Stimulated activated CD4-positive, alpha-beta T cell treated with anti-CD3 and anti-CD28 coated beads, Interleukin-12 subunit alpha, Interleukin-12 subunit beta, amount 100 ng/mL, for 4 hours (primary cell): ENCODE measurements at regions not wholly inside any gene's neighbourhood (a gene's known extent, or its start where the extent isn't known, plus 50 kb on each side); places are given as distances from the start of the nearest gene placed in this dataset.
"Not testable (repeated sequence)": the region's sequence is repeated elsewhere in the genome, so short reads cannot be mapped to it uniquely, and the experiment has no call there.

ENCODE experiments used
- DNase-seq: peaks from one replicate; pipeline ENCODE4 v3.0.0-alpha.2; 2020

DNA sequence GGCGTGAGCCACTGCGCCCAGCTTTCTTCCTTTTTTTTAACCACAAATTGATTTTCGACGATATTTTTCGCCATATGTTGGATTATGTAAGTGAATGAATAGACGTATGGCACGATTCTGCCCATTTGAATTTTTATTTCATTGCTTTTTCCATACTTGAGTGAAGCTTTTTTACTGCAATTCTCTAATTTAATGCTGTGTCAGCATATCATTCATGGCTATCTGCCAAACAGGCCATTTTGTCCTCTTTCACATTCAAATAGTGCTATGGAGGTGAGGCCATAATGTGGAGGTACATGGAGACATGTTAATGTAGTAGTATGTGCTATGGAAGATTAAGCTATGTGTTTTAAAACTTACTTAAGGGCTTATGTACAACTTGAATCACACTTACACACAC, 152.1 kb upstream of the TUSC1 start:
- no peak for DNase-seq

DNA sequence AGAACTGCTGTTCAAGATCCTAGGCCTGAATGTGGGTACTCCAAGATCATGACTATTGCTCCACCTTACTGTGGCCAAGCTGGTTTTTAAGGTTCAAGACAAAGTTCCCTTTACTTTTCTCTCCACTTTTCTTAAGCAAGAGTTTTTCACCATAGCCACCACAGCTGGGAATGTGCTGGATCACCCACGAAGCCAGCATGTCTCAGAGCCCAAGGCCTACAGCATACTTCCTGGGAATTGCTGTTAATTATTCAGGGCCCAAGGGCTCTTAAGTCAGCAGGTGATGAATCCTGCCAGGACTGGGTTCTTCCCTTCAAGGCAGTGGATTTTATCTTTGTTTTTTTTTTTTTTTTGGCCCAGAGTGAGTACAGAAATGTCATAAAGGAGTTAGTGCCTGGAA, 149.4 kb upstream of the TUSC1 start:
- DNase-seq = no peak

DNA sequence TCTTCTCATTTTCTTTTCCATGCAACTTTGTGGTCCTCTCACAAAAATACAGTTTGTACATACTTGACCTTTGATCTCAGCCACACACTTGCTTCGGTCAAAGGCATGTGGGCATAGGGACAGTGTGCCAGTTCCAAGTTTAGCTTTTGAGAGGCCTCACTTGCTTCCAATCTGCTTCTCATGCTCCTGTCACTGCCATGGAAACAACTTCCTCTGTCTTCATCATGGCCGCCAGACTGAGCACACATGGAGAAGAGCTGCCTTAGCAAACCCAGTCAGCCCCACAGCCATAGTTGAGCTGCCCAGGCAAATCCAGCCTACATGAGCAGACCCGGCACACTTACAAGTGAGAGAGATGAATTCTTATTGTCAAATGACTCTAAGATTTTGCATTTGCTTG, 138.2 kb upstream of the TUSC1 start:
- no peak for DNase-seq

DNA sequence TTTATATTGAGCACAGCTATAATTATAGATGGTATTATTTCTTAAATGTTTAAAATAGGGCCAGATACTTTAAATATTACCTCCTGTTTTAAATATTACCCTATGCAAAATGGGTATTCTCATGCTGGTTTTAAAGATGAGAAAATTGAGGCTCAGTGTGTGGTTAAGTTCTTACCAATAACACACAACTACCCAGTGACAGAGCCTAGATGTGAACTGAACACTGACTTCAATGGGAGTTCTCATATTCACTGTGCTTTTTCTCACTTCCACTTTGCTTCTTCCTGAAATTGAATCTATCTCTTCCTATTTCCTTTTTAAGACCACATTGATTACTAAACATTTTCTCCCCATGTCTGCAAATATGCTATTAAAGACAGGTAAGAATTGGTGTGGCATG, 135.8 kb upstream of the TUSC1 start:
- DNase-seq = no peak

DNA sequence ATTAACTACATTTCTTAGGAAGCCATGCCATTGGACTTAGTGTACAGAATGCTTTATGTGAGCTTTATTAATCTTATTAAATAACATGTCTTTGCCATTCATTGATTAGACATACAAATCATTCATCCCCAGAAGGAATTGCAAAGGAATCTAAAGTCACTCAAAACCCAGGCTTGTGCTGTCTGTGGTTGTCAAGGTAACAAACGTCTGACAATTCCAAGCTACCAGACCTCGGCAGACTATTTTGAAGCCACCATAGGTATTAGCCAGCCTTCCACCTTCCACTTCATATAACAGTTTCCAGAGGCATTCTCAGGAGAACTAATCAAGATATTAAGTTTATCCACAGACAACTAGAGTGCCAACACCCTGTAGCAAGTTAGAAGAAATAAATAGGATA, 135.2 kb upstream of the TUSC1 start:
- no peak for DNase-seq

DNA sequence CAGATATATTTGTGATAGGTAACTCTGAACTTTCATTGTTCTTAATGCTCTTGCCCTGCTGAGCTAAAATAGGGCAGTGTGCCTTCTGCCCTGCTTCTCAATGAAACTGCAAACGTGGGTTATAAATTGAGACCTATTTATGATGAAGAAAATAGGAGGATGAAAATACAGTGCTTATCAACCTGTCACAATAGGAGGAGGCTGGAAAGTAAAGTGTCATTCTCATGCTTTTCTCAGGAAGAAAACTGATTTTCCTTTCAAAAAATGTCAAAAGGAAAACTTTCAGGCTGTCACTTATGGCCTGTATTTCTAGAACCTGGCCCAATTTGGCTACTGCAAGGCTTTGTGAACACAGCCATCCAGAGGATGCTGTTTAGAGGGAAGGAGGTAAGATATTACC, 130.3 kb upstream of the TUSC1 start:
- DNase-seq = no peak

DNA sequence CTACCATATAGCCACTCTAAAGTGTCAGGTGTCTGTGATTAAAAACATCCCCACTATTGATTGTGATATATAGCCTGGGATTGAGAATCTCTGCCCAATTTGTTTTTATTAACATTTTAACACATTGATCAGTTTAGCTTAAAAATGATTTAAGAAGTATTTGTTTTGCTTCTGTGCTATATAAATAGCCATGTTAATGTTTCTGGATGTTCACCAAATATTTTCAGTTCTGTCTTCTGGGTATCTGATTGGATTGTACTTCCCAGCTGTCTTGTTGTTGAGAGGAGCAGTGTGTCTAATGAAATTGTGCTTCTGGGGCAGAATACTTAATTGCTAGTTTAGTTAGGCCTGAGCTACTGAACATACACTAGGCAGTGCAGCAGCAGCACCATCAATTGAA, 126.6 kb upstream of the TUSC1 start:
- no peak for DNase-seq

DNA sequence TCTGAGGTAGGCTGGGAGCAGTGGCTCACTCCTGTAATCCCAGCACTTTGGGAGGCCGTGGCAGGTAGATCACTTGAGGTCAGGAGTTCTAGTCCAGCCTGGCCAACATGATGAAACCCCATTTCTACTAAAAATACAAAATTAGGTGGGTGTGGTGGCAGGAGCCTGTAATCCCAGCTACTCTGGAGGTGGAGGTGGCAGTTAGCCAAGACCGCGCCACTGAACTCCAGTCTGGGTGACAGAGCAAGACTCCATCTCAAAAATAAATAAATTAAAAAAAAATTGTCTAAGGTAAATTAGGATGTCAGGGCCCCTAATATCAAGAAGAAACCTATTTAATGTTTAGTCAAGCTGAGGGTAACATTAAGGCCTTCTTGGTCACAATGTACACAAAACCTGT, 123.7 kb upstream of the TUSC1 start:
- not testable (repeated sequence) for DNase-seq

DNA sequence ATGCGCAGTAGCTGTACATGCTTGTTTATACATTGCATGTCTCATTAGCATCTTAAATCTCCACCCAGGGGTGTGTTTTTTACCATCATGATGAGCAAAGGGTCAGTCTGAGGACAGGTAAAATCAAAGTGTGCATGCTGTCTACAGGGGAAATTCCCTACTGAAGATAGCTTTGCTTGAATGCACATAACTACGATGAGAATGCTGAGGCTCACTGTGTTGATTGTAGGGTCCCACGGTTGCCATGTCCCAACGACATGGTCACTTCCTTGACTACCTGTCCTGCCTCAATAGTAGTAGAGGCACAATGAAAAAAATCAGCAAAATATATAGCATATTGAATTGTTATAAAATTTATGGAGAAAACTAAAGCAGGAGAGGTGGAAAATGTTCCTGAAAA, 95.6 kb upstream of the TUSC1 start:
- DNase-seq = no peak

DNA sequence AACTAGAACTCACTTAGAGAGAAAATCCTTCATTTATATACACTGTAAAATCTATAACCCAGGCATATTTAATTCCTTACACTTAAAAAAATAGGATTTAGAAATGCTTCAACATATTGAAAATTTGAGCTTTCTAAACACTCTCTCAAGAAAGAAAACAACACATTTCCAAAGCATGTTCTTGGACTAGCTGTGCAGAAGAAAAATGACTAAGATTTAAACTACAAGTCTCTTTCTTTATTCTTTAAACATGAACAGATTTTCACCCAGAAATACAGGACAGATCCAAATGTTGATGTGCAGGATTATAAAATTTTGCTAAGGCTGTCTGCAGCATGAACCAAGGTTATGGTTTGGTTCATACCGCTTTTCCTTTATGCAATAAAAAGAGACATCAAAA, 77.7 kb upstream of the TUSC1 start:
- DNase-seq = no peak

DNA sequence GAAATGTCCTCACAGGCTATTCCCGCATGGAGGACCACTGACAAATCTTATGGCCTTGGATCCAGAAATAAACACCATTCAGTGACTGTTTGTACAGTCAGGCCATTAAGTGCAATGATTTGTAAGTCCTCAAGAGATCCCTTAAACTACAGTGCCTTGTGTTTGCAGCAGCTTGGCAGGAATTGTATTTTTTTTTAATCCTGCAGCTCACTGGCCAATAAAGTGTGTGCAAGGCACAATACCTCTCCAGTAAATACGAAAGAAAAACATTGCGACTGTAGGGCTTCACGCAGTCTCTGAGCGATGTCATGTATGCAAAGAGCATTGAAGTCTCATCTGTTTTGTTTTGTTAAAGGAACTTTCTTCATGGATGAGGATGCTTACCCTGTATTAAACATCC, 74.2 kb upstream of the TUSC1 start:
- no peak for DNase-seq

DNA sequence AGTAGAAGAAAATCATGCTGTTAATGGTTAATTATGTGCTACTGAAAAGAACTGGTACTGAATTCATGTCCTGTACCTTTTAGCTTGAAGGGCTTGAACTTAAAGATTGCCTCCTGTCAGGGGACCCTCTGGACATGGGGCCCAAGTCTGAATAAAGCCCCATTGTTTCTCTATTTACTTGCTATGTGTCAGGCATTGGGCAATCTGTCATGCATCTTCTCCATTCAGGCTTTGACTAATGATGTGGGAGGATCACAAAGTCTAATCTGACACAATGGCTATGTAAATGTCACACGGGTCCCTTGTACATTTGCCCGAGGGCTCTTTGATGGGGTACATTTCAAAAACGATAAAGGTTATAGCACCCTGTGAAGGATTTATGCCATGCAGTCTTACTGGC, 64.0 kb upstream of the TUSC1 start:
- DNase-seq = no peak

DNA sequence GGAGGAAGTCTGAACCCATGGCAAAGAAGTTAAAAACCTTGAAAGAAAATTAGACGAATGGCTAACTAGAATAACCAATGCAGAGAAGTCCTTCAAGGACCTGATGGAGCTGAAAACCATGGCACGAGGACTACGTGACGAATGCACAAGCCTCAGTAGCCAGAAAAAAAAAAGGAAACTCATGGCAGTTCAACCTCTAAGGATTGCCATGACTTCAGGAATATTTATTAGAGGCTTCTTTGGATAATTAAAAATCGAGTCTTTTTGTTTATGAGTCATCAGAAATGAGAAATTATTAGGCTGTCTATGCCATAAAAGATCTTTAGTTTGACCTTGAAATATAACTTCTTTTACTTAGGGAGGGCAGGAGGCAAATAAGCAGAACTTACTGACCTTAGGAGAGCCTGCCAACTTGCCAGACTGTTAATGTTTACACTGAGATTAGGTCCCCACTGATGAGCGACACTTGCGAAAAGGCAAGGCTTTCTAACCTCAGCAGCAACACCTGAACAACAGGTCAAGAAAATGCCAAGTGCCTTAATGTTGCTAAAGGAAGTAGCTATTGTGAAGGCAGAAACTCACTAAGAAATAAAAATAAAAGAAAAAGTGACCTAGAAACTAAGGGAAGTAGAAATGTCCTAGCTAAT, 55.2 kb upstream of the TUSC1 start:
- DNase-seq = no peak

DNA sequence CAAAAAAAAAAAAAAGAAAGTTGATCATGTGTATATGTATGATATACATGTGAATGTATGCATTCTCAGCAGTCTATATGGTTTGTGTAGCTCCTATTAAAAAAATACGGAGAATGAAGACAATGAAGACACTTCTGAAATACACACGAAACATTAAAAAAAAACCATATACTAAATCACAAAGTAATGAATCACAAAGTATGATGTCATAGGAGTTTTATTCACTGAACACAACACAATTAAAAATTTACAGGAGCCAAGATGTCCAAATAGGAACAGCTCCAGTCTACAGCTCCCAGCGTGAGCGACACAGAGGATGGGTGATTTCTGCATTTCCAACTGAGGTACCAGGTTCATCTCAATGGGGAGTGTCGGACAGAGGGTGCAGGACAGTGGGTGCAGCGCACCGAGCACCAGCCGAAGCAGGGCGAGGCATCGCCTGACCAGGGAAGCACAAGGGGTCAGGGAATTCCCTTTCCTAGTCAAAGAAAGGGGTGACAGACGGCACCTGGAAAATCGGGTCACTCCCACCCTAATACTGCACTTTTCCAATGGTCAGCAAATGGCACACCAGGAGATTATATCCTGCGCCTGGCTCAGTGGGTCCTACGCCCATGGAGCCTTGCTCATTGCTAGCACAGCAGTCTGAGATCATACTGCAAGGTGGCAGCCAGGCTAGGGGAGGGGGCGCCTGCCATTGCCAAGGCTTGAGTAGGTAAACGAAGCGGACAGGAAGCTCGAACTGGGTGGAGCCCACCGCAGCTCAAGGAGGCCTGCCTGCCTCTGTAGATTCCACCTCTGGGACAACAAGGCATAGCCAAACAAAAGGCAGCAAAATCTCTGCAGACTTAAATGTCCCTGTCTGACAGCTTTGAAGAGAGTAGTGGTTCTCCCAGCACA, 53.9 kb upstream of the TUSC1 start:
- DNase-seq = not testable (repeated sequence)
